ENCODE measurements at regions not wholly inside any gene's neighbourhood (a gene's known extent, or its start where the extent isn't known, plus 50 kb on each side); places are given as distances from the start of the nearest gene placed in this dataset.

DNA sequence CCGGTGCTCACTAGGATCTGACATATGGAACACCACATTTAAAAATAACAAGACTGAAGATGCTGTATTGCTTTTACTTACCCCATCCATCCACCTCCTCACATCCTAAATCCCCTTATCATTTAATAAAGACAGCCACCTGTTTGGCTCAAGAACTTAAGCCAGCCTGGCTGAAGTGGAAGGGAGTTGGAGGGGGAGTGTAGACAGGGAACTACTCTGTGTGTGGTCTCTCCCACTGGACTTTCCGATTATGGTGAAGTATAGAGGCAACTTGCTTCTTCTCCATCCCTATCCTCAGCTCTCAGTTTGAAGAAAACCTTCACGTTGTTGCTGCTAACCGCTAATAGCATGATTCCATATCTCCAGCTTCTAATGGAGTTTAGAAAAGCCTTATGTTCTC is 313.4 kb downstream of the CDH11 start:
- H3K9me3 Mint-ChIP-seq: peaks cover 4 to 48% (median 19%) of the 10 kb centered on the region in 9 donors
- no peaks in the 10 kb centered on the region for H3K4me1 Mint-ChIP-seq
- POLR2A ChIA-PET: no interaction called here
- peaks cover 0 to 3% (median 0%) of the 10 kb centered on the region in 3 donors for H3K36me3 Mint-ChIP-seq
- DNase-seq: no peak
- H3K27ac Mint-ChIP-seq: no peak overlapping the region
- ATAC-seq: no peak
- no peaks in the 10 kb centered on the region for H3K27me3 Mint-ChIP-seq
- no peak overlapping the region for H3K4me3 Mint-ChIP-seq

- no peak overlapping the region for H3K4me3 Mint-ChIP-seq
- ATAC-seq: no peak
- POLR2A ChIA-PET: no interaction called here
Observed at GRCh38 chr16:64791756-64792155, 330.1 kb downstream of the CDH11 start.

GRCh38 chr16:64784635-64785034 is 337.2 kb downstream of the CDH11 start:
- Mint-ChIP-seq H3K27ac (no peak overlapping the region), H3K4me3 (no peak overlapping the region), H3K36me3 (no peaks in the 10 kb centered on the region), H3K9me3 (peaks cover 5 to 24% (median 10%) of the 10 kb centered on the region in 9 donors), H3K27me3 (no peaks in the 10 kb centered on the region), H3K4me1 (no peaks in the 10 kb centered on the region)
- ATAC-seq (no peak), DNase-seq (no peak)
- POLR2A ChIA-PET: no interaction called here

More at GRCh38 chr16:64791756-64792155, 330.1 kb downstream of the CDH11 start:
- Mint-ChIP-seq H3K36me3 (peaks cover 0 to 3% (median 0%) of the 10 kb centered on the region in 3 donors), H3K9me3 (peaks cover 10 to 36% (median 15%) of the 10 kb centered on the region in 9 donors), H3K4me1 (no peaks in the 10 kb centered on the region), H3K27ac (no peak overlapping the region), H3K27me3 (peaks cover 0 to 2% (median 0%) of the 10 kb centered on the region in 5 donors)
- no peak for DNase-seq

- DNase-seq: no peak
- H3K4me3 Mint-ChIP-seq: no peak overlapping the region
- no peak overlapping the region for H3K27ac Mint-ChIP-seq
- no peaks in the 10 kb centered on the region for H3K36me3 Mint-ChIP-seq
- H3K27me3 Mint-ChIP-seq: no peaks in the 10 kb centered on the region
- no peaks in the 10 kb centered on the region for H3K4me1 Mint-ChIP-seq
- H3K9me3 Mint-ChIP-seq: peaks cover 2 to 23% (median 9%) of the 10 kb centered on the region in 9 donors
- ATAC-seq: no peak
- POLR2A ChIA-PET: no interaction called here
Observed at GRCh38 chr16:64782484-64782883, 339.4 kb downstream of the CDH11 start.

DNA sequence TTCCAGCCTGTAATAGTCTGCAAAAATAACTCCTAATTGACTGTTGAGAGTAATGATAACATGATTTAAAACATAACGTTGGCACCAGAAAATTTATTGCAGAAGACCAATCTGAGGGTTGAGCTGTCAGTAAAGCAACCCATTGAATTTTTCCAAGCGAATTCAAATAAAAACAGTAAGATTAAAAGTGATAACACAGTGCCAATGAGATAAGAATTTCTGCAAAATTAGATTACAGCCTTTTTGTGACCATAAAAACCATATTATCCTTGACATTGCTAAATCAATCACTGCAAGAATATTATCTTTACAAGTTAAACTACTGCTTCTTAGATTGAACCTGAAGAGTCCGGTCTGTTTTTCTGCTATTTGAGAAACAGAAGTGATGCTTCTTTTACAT is 341.4 kb downstream of the CDH11 start:
- POLR2A ChIA-PET: no interaction called here
- H3K27ac Mint-ChIP-seq: no peak overlapping the region
- H3K36me3 Mint-ChIP-seq: no peaks in the 10 kb centered on the region
- H3K9me3 Mint-ChIP-seq: peaks cover 0 to 21% (median 8%) of the 10 kb centered on the region in 9 donors
- no peaks in the 10 kb centered on the region for H3K27me3 Mint-ChIP-seq
- ATAC-seq (no peak), DNase-seq (no peak)
- no peaks in the 10 kb centered on the region for H3K4me1 Mint-ChIP-seq
- H3K4me3 Mint-ChIP-seq: no peak overlapping the region

DNA sequence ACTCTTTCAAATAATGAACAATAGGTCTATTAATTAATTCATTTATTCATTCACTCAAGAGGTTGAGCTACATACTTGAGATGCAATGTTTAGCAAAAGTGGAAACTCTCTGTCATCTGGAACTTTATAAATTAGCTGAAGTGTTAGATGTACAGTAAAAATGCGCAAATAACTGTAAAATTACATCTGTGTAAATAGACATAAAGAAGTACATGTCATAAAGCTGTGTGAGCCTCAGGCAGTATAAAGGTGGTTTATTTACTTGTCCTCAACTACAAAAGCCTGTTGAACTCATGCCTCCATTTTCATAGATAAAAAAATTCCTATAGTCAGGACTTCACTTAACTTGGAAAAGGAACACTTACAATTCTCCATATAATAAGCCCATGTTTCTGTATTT is 343.1 kb downstream of the CDH11 start:
- H3K36me3 Mint-ChIP-seq: no peaks in the 10 kb centered on the region
- no peak overlapping the region for H3K4me3 Mint-ChIP-seq
- no peak for DNase-seq
- H3K4me1 Mint-ChIP-seq: no peaks in the 10 kb centered on the region
- H3K9me3 Mint-ChIP-seq: peaks cover 0 to 33% (median 6%) of the 10 kb centered on the region in 9 donors
- H3K27ac Mint-ChIP-seq: no peak overlapping the region
- ATAC-seq: no peak
- POLR2A ChIA-PET: no interaction called here
- no peaks in the 10 kb centered on the region for H3K27me3 Mint-ChIP-seq

GRCh38 chr16:64773638-64774037 is 348.2 kb downstream of the CDH11 start:
- Mint-ChIP-seq H3K4me3 (no peak overlapping the region), H3K36me3 (no peaks in the 10 kb centered on the region), H3K27ac (no peak overlapping the region), H3K4me1 (no peaks in the 10 kb centered on the region), H3K27me3 (no peaks in the 10 kb centered on the region), H3K9me3 (peaks cover 0 to 28% (median 8%) of the 10 kb centered on the region in 9 donors)
- DNase-seq: no peak
- no peak for ATAC-seq
- POLR2A ChIA-PET: no interaction called here

DNA sequence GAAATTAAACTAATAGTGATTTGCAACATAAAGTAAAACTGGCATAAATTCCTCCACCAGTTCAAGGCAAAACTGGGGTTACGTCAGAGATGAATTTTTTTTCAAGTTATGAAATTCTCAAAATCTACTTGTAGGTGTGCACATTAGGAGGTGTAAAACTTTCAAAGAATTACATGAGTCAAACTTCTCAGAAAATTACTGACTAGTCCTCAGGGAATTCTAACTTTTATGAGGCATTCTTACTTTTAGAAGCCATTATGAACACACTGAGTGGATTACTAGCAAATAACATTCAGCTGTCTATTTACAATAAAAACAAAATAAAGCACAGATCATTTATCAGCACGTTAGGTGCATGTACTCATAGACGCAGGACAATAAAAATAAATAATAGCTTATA is 348.7 kb downstream of the CDH11 start:
- Mint-ChIP-seq H3K27ac (no peak overlapping the region), H3K9me3 (peaks cover 0 to 25% (median 8%) of the 10 kb centered on the region in 9 donors), H3K4me3 (no peak overlapping the region), H3K27me3 (no peaks in the 10 kb centered on the region), H3K36me3 (no peaks in the 10 kb centered on the region), H3K4me1 (no peaks in the 10 kb centered on the region)
- ATAC-seq (no peak), DNase-seq (no peak)
- POLR2A ChIA-PET: no interaction called here

DNA sequence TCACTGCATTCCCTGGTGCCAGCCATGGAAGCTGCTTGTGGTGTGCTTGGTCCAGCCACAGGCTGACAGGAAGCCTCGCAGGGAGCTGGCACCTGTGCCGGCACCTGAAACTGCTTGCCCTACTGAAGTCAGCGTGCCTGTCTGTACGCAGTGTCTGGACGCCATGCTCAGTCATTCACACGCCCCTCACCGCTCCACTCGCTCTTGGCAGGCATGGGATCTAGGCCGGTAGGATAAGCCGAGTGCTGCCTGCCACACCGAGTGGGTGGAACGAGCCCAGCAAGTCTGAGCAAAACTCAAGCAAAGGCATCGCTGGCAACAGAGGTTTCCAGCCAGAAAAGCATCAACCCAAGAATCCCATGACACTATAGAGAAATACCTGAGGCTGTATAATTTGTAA is 350.6 kb downstream of the CDH11 start:
- Mint-ChIP-seq H3K27ac (no peak overlapping the region), H3K4me1 (no peaks in the 10 kb centered on the region), H3K27me3 (no peaks in the 10 kb centered on the region), H3K36me3 (no peaks in the 10 kb centered on the region), H3K4me3 (no peak overlapping the region), H3K9me3 (peaks cover 0 to 22% (median 9%) of the 10 kb centered on the region in 9 donors)
- DNase-seq (no peak), ATAC-seq (no peak)
- POLR2A ChIA-PET: no interaction called here

- DNase-seq (no peak), ATAC-seq (no peak)
- Mint-ChIP-seq H3K9me3 (peaks cover 6 to 44% (median 15%) of the 10 kb centered on the region in 9 donors), H3K4me1 (no peaks in the 10 kb centered on the region), H3K36me3 (no peaks in the 10 kb centered on the region), H3K27ac (no peak overlapping the region), H3K27me3 (no peaks in the 10 kb centered on the region), H3K4me3 (no peak overlapping the region)
- POLR2A ChIA-PET: no interaction called here
Observed at GRCh38 chr16:64762211-64762610, 359.7 kb downstream of the CDH11 start.

DNA sequence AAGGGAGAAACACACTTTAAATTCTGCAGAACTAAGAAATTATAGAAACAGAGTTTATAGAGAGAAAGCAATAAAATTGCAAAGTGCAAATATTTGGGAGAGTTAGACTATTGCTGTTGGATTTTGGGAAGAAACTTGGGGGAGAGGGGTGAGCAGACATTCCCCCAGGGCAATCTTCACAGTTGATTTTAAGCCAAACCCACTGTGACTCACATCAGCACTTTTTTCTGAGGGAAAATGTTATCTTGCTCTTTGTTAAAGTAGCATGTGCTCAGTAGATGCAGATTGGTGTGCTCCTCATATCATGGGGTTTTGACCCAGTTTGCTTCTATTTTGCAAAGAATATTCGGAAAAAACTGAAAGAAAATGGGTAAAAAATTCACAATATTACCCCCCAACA is 367.6 kb downstream of the CDH11 start:
- no peak for ATAC-seq

GRCh38 chr16:64751906-64752305 is 370.0 kb downstream of the CDH11 start:
- POLR2A ChIA-PET: no interaction called here
- no peak overlapping the region for H3K27ac Mint-ChIP-seq
- H3K4me3 Mint-ChIP-seq: no peak overlapping the region
- no peaks in the 10 kb centered on the region for H3K4me1 Mint-ChIP-seq
- no peaks in the 10 kb centered on the region for H3K27me3 Mint-ChIP-seq
- ATAC-seq (no peak), DNase-seq (no peak)
- no peaks in the 10 kb centered on the region for H3K36me3 Mint-ChIP-seq
- peaks cover 0 to 39% (median 9%) of the 10 kb centered on the region in 9 donors for H3K9me3 Mint-ChIP-seq

More for the DNA sequence above, 367.6 kb downstream of the CDH11 start:
- H3K9me3 Mint-ChIP-seq: peaks cover 3 to 28% (median 9%) of the 10 kb centered on the region in 9 donors
- no peak overlapping the region for H3K4me3 Mint-ChIP-seq
- no peak for DNase-seq
- POLR2A ChIA-PET: no interaction called here
- H3K4me1 Mint-ChIP-seq: no peaks in the 10 kb centered on the region
- H3K27ac Mint-ChIP-seq: no peak overlapping the region
- no peaks in the 10 kb centered on the region for H3K27me3 Mint-ChIP-seq
- no peaks in the 10 kb centered on the region for H3K36me3 Mint-ChIP-seq

- Mint-ChIP-seq H3K4me1 (no peaks in the 10 kb centered on the region), H3K36me3 (no peaks in the 10 kb centered on the region), H3K9me3 (peaks cover 0 to 39% (median 12%) of the 10 kb centered on the region in 9 donors), H3K27ac (no peak overlapping the region), H3K27me3 (no peaks in the 10 kb centered on the region), H3K4me3 (no peak overlapping the region)
- ATAC-seq (no peak), DNase-seq (no peak)
- POLR2A ChIA-PET: no interaction called here
Observed at GRCh38 chr16:64749346-64749745, 372.5 kb downstream of the CDH11 start.

DNA sequence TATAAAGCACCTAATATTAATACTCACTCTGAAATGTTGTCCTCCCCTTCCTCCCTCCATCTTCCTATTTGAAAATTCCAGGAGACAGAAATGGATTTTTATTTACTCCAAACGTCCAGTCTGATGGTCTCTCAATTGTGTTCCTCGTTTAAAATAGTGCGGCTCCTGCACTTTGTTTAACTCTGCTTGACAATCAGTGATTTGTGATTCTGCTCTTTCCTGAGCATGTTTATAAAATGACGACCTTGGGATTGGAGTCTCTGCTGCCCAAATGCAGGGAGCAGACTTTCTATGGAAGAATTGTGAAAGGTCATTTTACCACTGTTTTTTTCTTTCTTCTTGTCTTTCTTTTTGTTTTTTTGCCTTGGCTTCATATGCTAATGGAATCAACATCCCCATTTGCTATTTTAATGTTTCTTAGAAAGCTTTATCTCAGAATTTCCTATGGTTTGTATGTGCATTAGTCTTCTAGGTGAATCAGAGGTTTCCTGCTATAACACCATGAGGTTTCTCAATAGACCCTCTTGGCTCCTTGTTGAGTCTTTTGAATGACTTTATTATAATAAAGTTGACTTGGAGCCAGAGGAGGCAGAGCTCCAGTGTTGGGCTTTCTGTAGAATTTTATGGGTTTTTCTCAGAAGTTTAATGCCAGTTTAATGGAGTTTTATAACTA is 376.5 kb downstream of the CDH11 start:
- no peak overlapping the region for H3K4me3 Mint-ChIP-seq
- no peak for ATAC-seq
- peaks cover 0 to 34% (median 17%) of the 10 kb centered on the region in 9 donors for H3K9me3 Mint-ChIP-seq
- H3K36me3 Mint-ChIP-seq: no peaks in the 10 kb centered on the region
- no peaks in the 10 kb centered on the region for H3K27me3 Mint-ChIP-seq
- no peak for DNase-seq
- H3K4me1 Mint-ChIP-seq: no peaks in the 10 kb centered on the region
- POLR2A ChIA-PET: no interaction called here
- H3K27ac Mint-ChIP-seq: no peak overlapping the region
